Neuronal stem cell (in vitro differentiated cells): ENCODE measurements at regions not wholly inside any gene's neighbourhood (a gene's known extent, or its start where the extent isn't known, plus 50 kb on each side); places are given as distances from the start of the nearest gene placed in this dataset.
"Not testable (repeated sequence)": the region's sequence is repeated elsewhere in the genome, so short reads cannot be mapped to it uniquely, and the experiment has no call there.

Experiments
- DNase-seq: peaks from one replicate; pipeline ENCODE4 v3.0.0-alpha.2; 2013; ENCODE audit warnings: low spot score
- H2AFZ ChIP-seq: one replicate; pipeline ENCODE4 v1.6.1; 2013; ENCODE audit warnings: mild to moderate bottlenecking, low read length, inconsistent platforms
- H2AK5ac ChIP-seq: 2 replicates; pipeline ENCODE4 v1.6.1; 2013; ENCODE audit warnings: low read depth, mild to moderate bottlenecking, inconsistent platforms, low read length, moderate library complexity, mixed read lengths
- H2BK120ac ChIP-seq: 2 replicates; pipeline ENCODE4 v1.6.1; 2013; ENCODE audit warnings: low read depth, mild to moderate bottlenecking, inconsistent platforms, low read length, moderate library complexity, mixed read lengths
- H2BK12ac ChIP-seq: one replicate; pipeline ENCODE4 v1.6.1; 2013; ENCODE audit warnings: low read length, inconsistent platforms
- H2BK15ac ChIP-seq: 2 replicates; pipeline ENCODE4 v1.6.1; 2013; ENCODE audit warnings: mild to moderate bottlenecking, low read length, inconsistent platforms, mixed read lengths
- H2BK5ac ChIP-seq: one replicate; pipeline ENCODE4 v1.6.1; 2013; ENCODE audit warnings: inconsistent platforms, mild to moderate bottlenecking, low read length, moderate library complexity
- H3K14ac ChIP-seq: one replicate; pipeline ENCODE4 v1.6.1; 2013; ENCODE audit warnings: low read length, inconsistent platforms
- H3K18ac ChIP-seq: 2 replicates; pipeline ENCODE4 v1.6.1; 2013; ENCODE audit warnings: low read length, inconsistent platforms
- H3K23ac ChIP-seq: 2 replicates; pipeline ENCODE4 v1.6.1; 2013; ENCODE audit warnings: low read depth, mild to moderate bottlenecking, mixed read lengths, low read length, inconsistent platforms; ENCODE audit not compliant: poor library complexity
- H3K27ac ChIP-seq: replicated peaks from 3 replicates; pipeline ENCODE4 v1.5.1; 2013; ENCODE audit warnings: low read length, inconsistent platforms
- H3K27me3 ChIP-seq, 3 experiments: 2 replicates each; pipeline ENCODE4 v1.6.1; 2013; ENCODE audit warnings: low read length in 3 of 3, mild to moderate bottlenecking in 2 of 3, inconsistent platforms in 1 of 3, low read depth in 1 of 3, mixed read lengths in 1 of 3, moderate library complexity in 1 of 3; ENCODE audit not compliant: control insufficient read depth in 3 of 3, insufficient read depth in 3 of 3
- H3K36me3 ChIP-seq, 2 donors: replicated peaks in 1 of 2; 2 replicates each; pipeline ENCODE4 v1.6.1; 2013; ENCODE audit warnings: low read length in 2 of 2; ENCODE audit not compliant: control insufficient read depth in 2 of 2, insufficient read depth in 2 of 2
- H3K4ac ChIP-seq: 2 replicates; pipeline ENCODE4 v1.6.1; 2013; ENCODE audit warnings: inconsistent platforms, mild to moderate bottlenecking, low read length, moderate library complexity
- H3K4me1 ChIP-seq, 2 donors: 1 replicate in 1 of 2; 2 replicates in 1 of 2; pipeline ENCODE4 v1.6.1; 2013; ENCODE audit warnings: low read length in 2 of 2, low read depth in 1 of 2; ENCODE audit not compliant: control insufficient read depth in 2 of 2, insufficient read depth in 1 of 2
- H3K4me2 ChIP-seq: one replicate; pipeline ENCODE4 v1.6.1; 2013; ENCODE audit warnings: mild to moderate bottlenecking, low read length, inconsistent platforms; ENCODE audit not compliant: insufficient read depth, poor library complexity, severe bottlenecking
- H3K4me3 ChIP-seq, 2 donors: 2 replicates each; pipeline ENCODE4 v1.5.1; 2013; ENCODE audit warnings: low read length in 2 of 2, mild to moderate bottlenecking in 2 of 2, inconsistent platforms in 1 of 2, moderate library complexity in 1 of 2
- H3K79me1 ChIP-seq: one replicate; pipeline ENCODE4 v1.6.1; 2013; ENCODE audit warnings: low read depth, mild to moderate bottlenecking, inconsistent platforms, low read length, moderate library complexity
- H3K9ac ChIP-seq: one replicate; pipeline ENCODE4 v1.6.1; 2013; ENCODE audit warnings: mild to moderate bottlenecking, low read depth, low read length, inconsistent platforms; ENCODE audit not compliant: poor library complexity
- H3K9me3 ChIP-seq, 2 donors: replicated peaks in 1 of 2; 2 replicates each; pipeline versions ENCODE3 to v1.6.1; 2013; ENCODE audit warnings: low read length in 2 of 2, mild to moderate bottlenecking in 2 of 2, inconsistent platforms in 1 of 2, low read depth in 1 of 2, mixed read lengths in 1 of 2, moderate library complexity in 1 of 2; ENCODE audit not compliant: control insufficient read depth in 2 of 2, insufficient read depth in 1 of 2
- H4K8ac ChIP-seq: one replicate; pipeline ENCODE4 v1.6.1; 2013; ENCODE audit warnings: low read depth, mild to moderate bottlenecking, inconsistent platforms, low read length, moderate library complexity
- H4K91ac ChIP-seq: one replicate; pipeline ENCODE4 v1.6.1; 2013; ENCODE audit warnings: low read length, low read depth, mild to moderate bottlenecking, inconsistent platforms; ENCODE audit not compliant: poor library complexity
- WGBS, 2 donors: extraction: QIAGEN DNeasy Blood & Tissue Kit; methylation state at CpG; one replicate each; pipeline ENCODE4 v1.1.7; 2013; ENCODE audit warnings: missing lambda C conversion rate in 2 of 2, mixed read lengths in 1 of 2; ENCODE audit not compliant: insufficient read length in 2 of 2, insufficient replicate concordance in 1 of 2; ENCODE audit errors: extremely low coverage in 2 of 2; 5-methylcytosine and 5-hydroxymethylcytosine counted together

DNA sequence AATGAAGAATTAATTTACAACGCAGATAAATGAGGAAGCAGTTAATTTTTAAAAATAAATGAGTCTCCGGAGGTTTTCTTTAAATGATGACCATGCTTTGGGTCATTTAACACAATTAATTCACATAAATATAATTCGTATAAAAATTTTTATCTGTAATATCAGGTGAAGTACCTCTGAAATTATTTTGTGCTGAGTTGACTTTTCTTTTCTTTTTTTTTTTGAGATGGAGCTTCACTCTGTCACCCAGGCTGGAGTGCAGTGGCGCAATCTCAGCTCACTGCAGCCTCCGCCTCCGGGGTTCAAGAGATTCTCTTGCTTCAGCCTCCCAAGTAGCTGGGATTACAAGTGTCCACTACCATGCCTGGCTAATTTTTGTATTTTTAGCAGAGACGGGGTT, 512.2 kb upstream of the TBL1XR1 start:
- H2BK5ac ChIP-seq, H4K8ac ChIP-seq, H3K9me3 ChIP-seq: not testable (repeated sequence)

DNA sequence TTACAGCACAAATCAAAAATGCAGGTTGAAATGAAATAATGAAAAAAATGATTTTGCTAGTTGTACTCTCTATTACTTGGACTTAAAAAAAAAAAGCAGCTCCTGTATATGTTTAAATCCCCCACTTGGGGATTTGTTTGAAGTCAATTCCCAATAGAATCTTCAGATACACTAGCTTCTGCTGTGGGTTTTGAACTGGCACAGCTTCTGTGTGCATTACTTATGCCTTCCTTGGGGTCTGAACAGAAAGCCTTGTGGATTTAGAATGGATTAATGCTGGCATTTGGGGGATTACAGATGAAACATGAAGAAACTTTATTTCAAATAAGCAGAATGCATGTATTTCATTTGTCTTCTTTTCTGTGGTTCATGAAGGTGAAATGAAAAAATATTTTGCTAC, 513.2 kb upstream of the TBL1XR1 start:
- no peak overlapping the region for H2BK12ac ChIP-seq
- no peaks in the 10 kb centered on the region for H3K36me3 ChIP-seq
- H3K4me2 ChIP-seq = no peak overlapping the region
- H2AK5ac ChIP-seq = no peak overlapping the region
- H3K23ac ChIP-seq = no peak overlapping the region
- no peak overlapping the region for H3K27ac ChIP-seq
- H2BK15ac ChIP-seq = no peak overlapping the region
- no peaks in the 10 kb centered on the region for H3K27me3 ChIP-seq
- no peaks in the 10 kb centered on the region for H3K79me1 ChIP-seq
- H3K4ac ChIP-seq = no peak overlapping the region
- no peak overlapping the region for H2BK120ac ChIP-seq
- H3K14ac ChIP-seq = no peak overlapping the region
- no peak overlapping the region for H3K4me3 ChIP-seq
- DNase-seq = no peak
- no peaks in the 10 kb centered on the region for H3K9me3 ChIP-seq
- H3K4me1 ChIP-seq = no peaks in the 10 kb centered on the region
- no peak overlapping the region for H4K8ac ChIP-seq
- H2AFZ ChIP-seq = peak overlapping the region; percentile 2
- no peak overlapping the region for H3K9ac ChIP-seq
- no peak overlapping the region for H3K18ac ChIP-seq
- H2BK5ac ChIP-seq = no peak overlapping the region
- no peak overlapping the region for H4K91ac ChIP-seq

More for the DNA sequence above, 512.2 kb upstream of the TBL1XR1 start:
- H3K4ac ChIP-seq, DNase-seq, H2BK12ac ChIP-seq, H2BK15ac ChIP-seq, H3K14ac ChIP-seq, H2BK120ac ChIP-seq, H3K23ac ChIP-seq, H3K4me1 ChIP-seq, H2AFZ ChIP-seq, H2AK5ac ChIP-seq, H3K9ac ChIP-seq, H3K4me3 ChIP-seq, H3K27me3 ChIP-seq, H3K79me1 ChIP-seq, H3K27ac ChIP-seq, H3K4me2 ChIP-seq, H3K36me3 ChIP-seq, H4K91ac ChIP-seq, H3K18ac ChIP-seq: not testable (repeated sequence)
- WGBS, 2 donors = no CpG with 5 or more reads among the region's 7 CpGs

DNA sequence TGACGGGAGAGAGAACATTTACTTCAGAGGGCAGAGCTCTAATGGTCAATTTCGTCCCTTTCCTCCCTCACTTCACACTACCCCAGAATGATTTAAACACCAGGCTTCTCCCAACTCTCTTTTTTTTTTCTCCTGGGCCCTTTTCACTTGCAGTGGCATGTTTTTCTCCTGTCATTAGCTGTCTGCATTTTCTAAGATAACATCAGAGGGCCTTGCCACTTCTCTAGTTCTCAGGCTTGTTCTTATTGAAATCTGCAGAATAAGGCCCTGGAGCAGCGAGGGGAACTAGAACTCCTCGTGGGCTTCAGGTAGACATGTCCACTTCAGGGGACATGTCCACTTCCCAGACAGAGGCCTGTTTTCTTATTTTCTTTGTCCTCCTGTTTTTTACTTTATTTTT, 514.4 kb upstream of the TBL1XR1 start:
- H3K9me3 ChIP-seq = no peaks in the 10 kb centered on the region
- H3K4me3 ChIP-seq = no peak overlapping the region
- H2AK5ac ChIP-seq = no peak overlapping the region
- H4K91ac ChIP-seq = no peak overlapping the region
- H4K8ac ChIP-seq = no peak overlapping the region
- no peaks in the 10 kb centered on the region for H3K36me3 ChIP-seq
- no peak overlapping the region for H3K23ac ChIP-seq
- H3K4me1 ChIP-seq = no peaks in the 10 kb centered on the region
- H3K18ac ChIP-seq = no peak overlapping the region
- H3K27ac ChIP-seq = no peak overlapping the region
- no peak overlapping the region for H2BK120ac ChIP-seq
- H3K14ac ChIP-seq = no peak overlapping the region
- peak overlapping the region; percentile 61 for H2AFZ ChIP-seq
- no peak overlapping the region for H2BK12ac ChIP-seq
- no peak overlapping the region for H3K4me2 ChIP-seq
- H2BK15ac ChIP-seq = no peak overlapping the region
- no CpG with 5 or more reads among the region's 4 CpGs for WGBS, 2 donors
- no peak for DNase-seq
- no peaks in the 10 kb centered on the region for H3K79me1 ChIP-seq
- H3K9ac ChIP-seq = no peak overlapping the region
- no peak overlapping the region for H2BK5ac ChIP-seq
- no peak overlapping the region for H3K4ac ChIP-seq
- H3K27me3 ChIP-seq = no peaks in the 10 kb centered on the region

DNA sequence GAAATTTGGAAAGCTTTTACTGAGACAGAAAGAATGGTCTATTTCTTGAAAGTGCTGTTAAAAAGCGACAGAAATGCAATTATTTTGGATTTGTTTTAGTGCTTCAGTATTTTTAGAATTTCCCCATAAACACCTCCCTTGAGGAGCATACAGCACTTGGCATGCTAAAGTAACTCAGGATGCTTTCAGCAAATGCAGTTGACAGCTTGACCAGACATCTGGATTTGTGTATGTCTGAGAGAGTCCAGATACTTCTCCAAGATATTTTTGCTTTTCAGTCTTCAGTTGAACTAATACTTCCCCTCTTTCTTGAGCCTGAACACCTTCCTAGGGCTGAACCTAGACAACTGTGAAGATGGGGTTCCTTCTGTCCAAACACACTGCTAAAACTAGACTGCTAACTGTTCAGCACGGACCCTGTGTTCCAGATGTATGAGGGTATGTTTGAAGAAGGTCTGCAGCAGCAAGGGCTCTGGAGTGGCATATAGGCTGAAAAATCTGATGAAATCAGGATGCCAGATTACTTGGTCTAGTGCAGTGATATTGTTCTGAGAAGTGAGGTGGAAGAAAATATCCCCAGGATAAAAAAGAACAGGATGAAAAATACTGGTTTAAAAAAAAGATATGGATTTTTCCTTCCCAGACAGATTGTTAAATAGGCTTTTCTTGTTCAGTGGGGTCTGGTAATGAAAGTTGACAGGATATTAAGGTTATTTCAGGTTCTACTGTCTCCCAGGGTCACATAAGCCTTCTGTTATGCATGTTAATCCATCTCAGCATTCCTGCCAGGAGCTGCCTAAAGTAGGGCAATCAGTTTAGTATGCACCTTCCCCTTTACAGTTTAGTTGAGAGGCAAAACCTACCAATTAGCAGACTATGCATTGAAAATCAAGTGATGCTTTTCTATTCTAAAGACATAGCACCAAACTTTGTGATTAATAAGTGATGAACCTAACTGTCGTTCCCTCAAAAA, 516.9 kb upstream of the TBL1XR1 start:
- DNase-seq = no peak
- Histone ChIP-seq H3K23ac (no peak overlapping the region), H4K91ac (no peak overlapping the region), H3K14ac (no peak overlapping the region), H2BK12ac (no peak overlapping the region), H3K4me2 (no peak overlapping the region), H3K4me1 (no peaks in the 10 kb centered on the region), H2BK15ac (no peak overlapping the region), H3K36me3 (no peaks in the 10 kb centered on the region), H4K8ac (no peak overlapping the region), H3K18ac (no peak overlapping the region), H2AK5ac (no peak overlapping the region), H2BK5ac (no peak overlapping the region), H3K9ac (no peak overlapping the region), H3K27me3 (no peaks in the 10 kb centered on the region), H2BK120ac (no peak overlapping the region), H2AFZ (peak overlapping the region; percentile 66), H3K9me3 (no peaks in the 10 kb centered on the region), H3K27ac (no peak overlapping the region), H3K4me3 (no peak overlapping the region), H3K4ac (no peak overlapping the region), H3K79me1 (no peaks in the 10 kb centered on the region)
- no CpG with 5 or more reads among the region's 3 CpGs for WGBS, 2 donors
